Nephron (organoid): ENCODE measurements at regions not wholly inside any gene's neighbourhood (a gene's known extent, or its start where the extent isn't known, plus 50 kb on each side); places are given as distances from the start of the nearest gene placed in this dataset.

Experiments
- H3K27ac Mint-ChIP-seq, 3 experiments: 2 replicates each; pipeline ENCODE4 v1.8.0; 2020; ENCODE audit warnings: mixed read lengths in 3 of 3, mild to moderate bottlenecking in 2 of 3, moderate library complexity in 1 of 3
- H3K27me3 Mint-ChIP-seq: 2 replicates; pipeline ENCODE4 v1.8.0; 2021; ENCODE audit warnings: low read depth, mild to moderate bottlenecking, moderate library complexity, mixed read lengths
- H3K36me3 Mint-ChIP-seq: 2 replicates; pipeline ENCODE4 v1.8.0; 2020; ENCODE audit warnings: low read depth, mixed read lengths
- H3K4me1 Mint-ChIP-seq: 2 replicates; pipeline ENCODE4 v1.8.0; 2020; ENCODE audit warnings: mixed read lengths
- H3K4me3 Mint-ChIP-seq, 3 experiments: 2 replicates each; pipeline ENCODE4 v1.8.0; 2020; ENCODE audit warnings: mild to moderate bottlenecking in 3 of 3, mixed read lengths in 3 of 3, moderate library complexity in 2 of 3
- H3K9me3 Mint-ChIP-seq: 2 replicates; pipeline ENCODE4 v1.8.0; 2020; ENCODE audit warnings: mixed read lengths
- CTCF ChIP-seq, 3 experiments: fragments of 200-600 bp; sonication (generic); IDR thresholded peaks; one replicate each; pipeline ENCODE4 v1.5.0; 2021; ENCODE audit warnings: antibody characterized with exemption in 3 of 3; ENCODE audit not compliant: unreplicated experiment in 3 of 3

GRCh38 chr21:16502273-16502672, 772.5 kb downstream of the USP25 start:
- H3K9me3 Mint-ChIP-seq = peaks cover 9% of the 10 kb centered on the region
- H3K4me1 Mint-ChIP-seq = peaks cover 13% of the 10 kb centered on the region
- no peak overlapping the region for H3K27ac Mint-ChIP-seq
- no peak for TF ChIP-seq CTCF (IDR thresholded peaks at IDR 0.05; ENCODE audit: unreplicated experiment in 3 of 3)
- H3K4me3 Mint-ChIP-seq = no peak overlapping the region
- H3K36me3 Mint-ChIP-seq = peaks cover 21% of the 10 kb centered on the region
- no peaks in the 10 kb centered on the region for H3K27me3 Mint-ChIP-seq

- Mint-ChIP-seq H3K9me3 (peaks cover 6% of the 10 kb centered on the region), H3K4me3 (no peak overlapping the region), H3K27ac (no peak overlapping the region), H3K36me3 (peaks cover 16% of the 10 kb centered on the region), H3K27me3 (no peaks in the 10 kb centered on the region), H3K4me1 (peaks cover 18% of the 10 kb centered on the region)
- no peak for TF ChIP-seq CTCF (IDR thresholded peaks at IDR 0.05; ENCODE audit: unreplicated experiment in 3 of 3)
Measured at GRCh38 chr21:16502897-16503296, 773.1 kb downstream of the USP25 start.

- H3K4me3 Mint-ChIP-seq = no peak overlapping the region
- H3K27me3 Mint-ChIP-seq = no peaks in the 10 kb centered on the region
- no peak overlapping the region for H3K27ac Mint-ChIP-seq
- H3K36me3 Mint-ChIP-seq = peaks cover 8% of the 10 kb centered on the region
- H3K9me3 Mint-ChIP-seq = peaks cover 4% of the 10 kb centered on the region
- TF ChIP-seq CTCF (IDR thresholded peaks at IDR 0.05; ENCODE audit: unreplicated experiment in 3 of 3) = no peak
- peaks cover 24% of the 10 kb centered on the region for H3K4me1 Mint-ChIP-seq
Measured at GRCh38 chr21:16504281-16504680, 774.5 kb downstream of the USP25 start.

- Mint-ChIP-seq H3K27me3 (no peaks in the 10 kb centered on the region), H3K27ac (no peak overlapping the region), H3K9me3 (peaks cover 4% of the 10 kb centered on the region), H3K36me3 (peaks cover 6% of the 10 kb centered on the region), H3K4me1 (peaks cover 27% of the 10 kb centered on the region), H3K4me3 (no peak overlapping the region)
- no peak for TF ChIP-seq CTCF (IDR thresholded peaks at IDR 0.05; ENCODE audit: unreplicated experiment in 3 of 3)
Measured at GRCh38 chr21:16504766-16505165, 775.0 kb downstream of the USP25 start.

- Mint-ChIP-seq H3K4me3 (peak overlapping the region in 1 of 3 experiments; percentile 16), H3K4me1 (peaks cover 32% of the 10 kb centered on the region), H3K36me3 (peaks cover 21% of the 10 kb centered on the region), H3K9me3 (peaks cover 6% of the 10 kb centered on the region), H3K27ac (peak overlapping the region; percentile 59 to 86 (median 70)), H3K27me3 (no peaks in the 10 kb centered on the region)
- TF ChIP-seq CTCF (IDR thresholded peaks at IDR 0.05; ENCODE audit: unreplicated experiment in 3 of 3) = no peak
Measured at GRCh38 chr21:16509476-16509875, 779.7 kb downstream of the USP25 start.

- no peak overlapping the region for H3K27ac Mint-ChIP-seq
- peaks cover 8% of the 10 kb centered on the region for H3K4me1 Mint-ChIP-seq
- peaks cover 38% of the 10 kb centered on the region for H3K36me3 Mint-ChIP-seq
- no peak for TF ChIP-seq CTCF (IDR thresholded peaks at IDR 0.05; ENCODE audit: unreplicated experiment in 3 of 3)
- no peak overlapping the region for H3K4me3 Mint-ChIP-seq
- no peaks in the 10 kb centered on the region for H3K27me3 Mint-ChIP-seq
- H3K9me3 Mint-ChIP-seq = peaks cover 13% of the 10 kb centered on the region
Measured at GRCh38 chr21:16514316-16514715, 784.5 kb downstream of the USP25 start.
